PC-3 (cell line): ENCODE measurements at regions not wholly inside any gene's neighbourhood (a gene's known extent, or its start where the extent isn't known, plus 50 kb on each side); places are given as distances from the start of the nearest gene placed in this dataset.

Experiments used
- ATAC-seq: fragments of 200-7000 bp; cut with Tn5 transposase; 2 replicates; pipeline ENCODE4 v1.9.1; 2020; ENCODE audit warnings: mild to moderate bottlenecking, moderate library complexity
- BruUV-seq: library from RNA; stranded (reverse); fragments of 400-500 nt; replicated peaks from 2 replicates; lab custom pipeline; 2021; lab: Mats Ljungman, UMichigan
- CTCF ChIA-PET: fragments of 300-600 bp; sonication (Branson Sonifier 250); formaldehyde crosslinking; loops from one replicate; lab custom pipeline; 2022; ENCODE audit warnings: antibody characterized with exemption; lab: Charles Lee
- POLR2A ChIA-PET: fragments of 300-600 bp; sonication (Branson Sonifier 250); formaldehyde crosslinking; loops from one replicate; lab custom pipeline; 2022; ENCODE audit warnings: antibody characterized with exemption; ENCODE audit not compliant: unreplicated experiment; lab: Charles Lee
- DNase-seq: peaks from one replicate; pipeline ENCODE4 v3.0.0-alpha.2; 2015
- H2AFZ ChIP-seq: fragments of 300-600 bp; sonication (generic); 2 replicates; pipeline ENCODE4 v1.6.0; 2016; ENCODE audit warnings: antibody characterized with exemption, low read length
- H3F3A ChIP-seq: fragments of 300-600 bp; sonication (generic); one replicate; pipeline ENCODE4 v1.6.0; 2017; ENCODE audit warnings: antibody characterized with exemption, low read length, control low read depth, mild to moderate bottlenecking; ENCODE audit not compliant: unreplicated experiment
- H3K27ac ChIP-seq: fragments of 300-600 bp; sonication (generic); 2 replicates; pipeline ENCODE4 v1.5.1; 2016; ENCODE audit warnings: mild to moderate bottlenecking, low read length
- H3K27me3 ChIP-seq: fragments of 300-600 bp; sonication (generic); 2 replicates; pipeline ENCODE4 v1.6.1; 2016; ENCODE audit warnings: low read length, mixed read lengths
- H3K36me3 ChIP-seq: fragments of 300-600 bp; sonication (generic); 2 replicates; pipeline ENCODE4 v1.6.1; 2016; ENCODE audit warnings: low read depth, mixed run types, low read length, mixed read lengths
- H3K4me1 ChIP-seq: fragments of 300-600 bp; sonication (generic); 2 replicates; pipeline ENCODE4 v1.5.1; 2016; ENCODE audit warnings: low read length; ENCODE audit not compliant: insufficient read depth
- H3K4me2 ChIP-seq: fragments of 300-600 bp; sonication (generic); 2 replicates; pipeline ENCODE4 v1.6.0; 2016; ENCODE audit warnings: low read length
- H3K4me3 ChIP-seq: fragments of 300-600 bp; sonication (generic); 2 replicates; pipeline ENCODE4 v1.5.1; 2016; ENCODE audit warnings: mild to moderate bottlenecking, low read length, mixed read lengths
- H3K79me2 ChIP-seq: fragments of 300-600 bp; sonication (generic); 2 replicates; pipeline ENCODE4 v1.6.1; 2017; ENCODE audit warnings: low read length, mixed read lengths
- H3K9ac ChIP-seq: fragments of 300-600 bp; sonication (generic); 2 replicates; pipeline ENCODE4 v1.6.0; 2016; ENCODE audit warnings: mild to moderate bottlenecking, low read length
- H3K9me2 ChIP-seq: fragments of 300-600 bp; sonication (generic); replicated peaks from 2 replicates; pipeline ENCODE4 v1.6.1; 2016; ENCODE audit warnings: mixed run types, low read length, mixed read lengths
- H3K9me3 ChIP-seq: fragments of 300-600 bp; sonication (generic); 2 replicates; pipeline ENCODE4 v1.6.1; 2016; ENCODE audit warnings: low read length, mixed read lengths
- H4K20me1 ChIP-seq: fragments of 300-600 bp; sonication (generic); 2 replicates; pipeline ENCODE4 v1.6.1; 2016; ENCODE audit warnings: low read length, mixed read lengths
- CTCF ChIP-seq: fragments of 300-600 bp; sonication (generic); conservative IDR thresholded peaks from 2 replicates; pipeline ENCODE4 v1.5.1; 2017; ENCODE audit warnings: antibody characterized with exemption, low read depth, mild to moderate bottlenecking, low read length
- EZH2 ChIP-seq: fragments of 300-600 bp; sonication (generic); IDR thresholded peaks from one replicate; pipeline ENCODE4 v1.6.1; 2017; ENCODE audit warnings: antibody characterized with exemption, mild to moderate bottlenecking, low read length; ENCODE audit not compliant: unreplicated experiment
- EZH2phosphoT487 ChIP-seq: fragments of 300-600 bp; sonication (generic); IDR thresholded peaks from 2 replicates; pipeline ENCODE4 v1.6.1; 2018; ENCODE audit warnings: mild to moderate bottlenecking, antibody characterized with exemption, low read length, borderline replicate concordance
- intact Hi-C: fragments of 100-400 bp; cut with micrococcal nuclease; formaldehyde crosslinking; loops from 2 replicates; pipeline ENCODE4 v1.9.0; 2023

DNA sequence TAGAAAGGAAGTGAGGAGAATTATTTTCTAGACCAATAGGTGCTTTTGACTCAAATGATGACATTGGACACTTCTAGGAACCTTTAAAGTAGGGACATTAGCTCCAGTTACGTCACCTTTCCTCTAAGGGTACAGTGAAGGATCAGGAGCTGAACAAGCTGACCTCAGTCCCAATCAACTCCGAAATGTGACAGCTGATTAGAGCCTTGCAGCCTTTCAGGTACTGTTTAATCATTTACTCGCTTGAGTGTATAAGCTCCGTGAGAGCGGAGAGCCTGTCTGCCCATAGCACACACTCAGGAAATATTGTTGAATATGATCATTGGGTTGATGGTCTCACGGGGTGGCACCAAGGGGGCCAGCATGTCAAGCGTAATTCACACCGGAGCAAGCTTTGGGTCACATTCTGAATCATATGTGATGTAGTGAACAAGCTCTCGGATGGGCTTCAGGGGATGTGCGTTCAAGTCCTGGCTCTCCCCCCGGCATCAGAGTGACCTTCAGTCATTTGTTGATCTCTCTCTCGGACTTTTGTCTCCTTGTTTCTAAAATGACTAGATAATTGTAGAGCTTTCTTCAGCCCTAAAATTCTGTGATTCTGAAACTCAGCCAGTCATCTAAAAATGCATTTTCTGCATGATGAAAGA is 141.9 kb downstream of the ZIC5 start:
- no peak for DNase-seq
- Histone ChIP-seq H2AFZ (no peak overlapping the region), H3K4me2 (no peak overlapping the region), H3K27me3 (0 out of 2 replicates have a peak, but pooled peaks cover 5% of the 10 kb centered on the region), H3K9me2 (no peaks in the 10 kb centered on the region), H3K4me1 (peaks cover 15% of the 10 kb centered on the region), H4K20me1 (no peaks in the 10 kb centered on the region), H3K4me3 (no peak overlapping the region), H3K27ac (no peak overlapping the region), H3F3A (no peaks in the 10 kb centered on the region), H3K79me2 (no peaks in the 10 kb centered on the region), H3K36me3 (no peaks in the 10 kb centered on the region), H3K9ac (no peak overlapping the region), H3K9me3 (no peaks in the 10 kb centered on the region)
- intact Hi-C loops: no loop called here
- TF ChIP-seq EZH2: no peak
- no peak for TF ChIP-seq CTCF
- no peak for TF ChIP-seq EZH2phosphoT487
- ATAC-seq: no peak
- no TSS peak for BruUV-seq
- ChIA-PET POLR2A (no interaction called here), CTCF (no interaction called here)

DNA sequence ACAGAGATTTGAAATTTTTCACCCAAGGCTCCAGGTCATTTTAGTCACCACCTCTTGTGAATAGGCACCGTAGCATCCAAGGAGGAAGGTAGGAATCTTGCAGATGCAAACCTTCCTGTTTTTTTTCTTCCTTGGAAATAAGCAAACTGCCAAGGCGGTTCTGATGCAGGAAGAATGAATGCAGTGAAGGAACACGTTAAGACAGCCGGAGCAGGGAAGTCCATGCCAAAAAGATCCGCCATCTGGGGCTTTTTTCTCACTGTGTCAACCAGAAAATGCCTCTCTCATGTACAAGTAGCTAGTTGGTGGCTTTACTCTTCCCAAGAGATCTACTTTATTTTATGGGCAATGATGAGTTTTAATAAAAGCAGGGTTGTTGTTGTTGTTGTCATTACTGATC is 142.4 kb downstream of the ZIC5 start:
- ATAC-seq: no peak
- ChIA-PET CTCF (no interaction called here), POLR2A (no interaction called here)
- H3F3A ChIP-seq: no peaks in the 10 kb centered on the region
- no peaks in the 10 kb centered on the region for H3K79me2 ChIP-seq
- H3K4me1 ChIP-seq: peaks cover 15% of the 10 kb centered on the region
- no peak overlapping the region for H3K4me3 ChIP-seq
- H3K36me3 ChIP-seq: no peaks in the 10 kb centered on the region
- DNase-seq: no peak
- H3K9ac ChIP-seq: no peak overlapping the region
- TF ChIP-seq EZH2phosphoT487 (no peak), CTCF (no peak), EZH2 (no peak)
- 0 out of 2 replicates have a peak, but pooled peaks cover 5% of the 10 kb centered on the region for H3K27me3 ChIP-seq
- no peak overlapping the region for H2AFZ ChIP-seq
- H3K9me2 ChIP-seq: no peaks in the 10 kb centered on the region
- no peaks in the 10 kb centered on the region for H3K9me3 ChIP-seq
- BruUV-seq: no TSS peak
- no peaks in the 10 kb centered on the region for H4K20me1 ChIP-seq
- H3K27ac ChIP-seq: no peak overlapping the region
- H3K4me2 ChIP-seq: no peak overlapping the region
- intact Hi-C loops: no loop called here

DNA sequence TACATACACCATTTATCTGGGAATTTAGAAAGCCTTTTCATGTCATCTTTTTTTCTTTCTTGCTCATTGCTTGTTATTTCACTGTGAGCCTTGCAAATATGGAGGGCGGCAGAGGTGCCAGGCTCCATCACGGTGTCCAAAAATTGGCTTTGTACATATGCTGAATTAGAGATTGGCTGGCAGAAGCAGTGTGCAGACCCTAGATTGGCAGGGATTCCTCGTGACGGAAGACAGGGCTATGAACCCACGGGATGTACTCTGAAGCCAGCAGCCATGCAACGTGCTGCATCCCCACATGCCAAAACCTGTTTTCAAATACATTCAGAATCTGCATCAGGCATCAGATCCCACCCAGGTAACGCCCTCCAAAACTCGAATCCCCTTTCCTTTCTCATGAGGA is 142.8 kb downstream of the ZIC5 start:
- Histone ChIP-seq H2AFZ (no peak overlapping the region), H3K9me2 (no peaks in the 10 kb centered on the region), H3K4me2 (no peak overlapping the region), H3K9ac (no peak overlapping the region), H3K4me3 (no peak overlapping the region), H3K27me3 (0 out of 2 replicates have a peak, but pooled peaks cover 6% of the 10 kb centered on the region), H3K79me2 (no peaks in the 10 kb centered on the region), H3K27ac (no peak overlapping the region), H3F3A (no peaks in the 10 kb centered on the region), H3K4me1 (peaks cover 15% of the 10 kb centered on the region), H3K9me3 (no peaks in the 10 kb centered on the region), H4K20me1 (no peaks in the 10 kb centered on the region), H3K36me3 (no peaks in the 10 kb centered on the region)
- ChIA-PET CTCF (no interaction called here), POLR2A (no interaction called here)
- intact Hi-C loops: no loop called here
- TF ChIP-seq EZH2phosphoT487: no peak
- TF ChIP-seq EZH2: no peak
- no peak for TF ChIP-seq CTCF
- DNase-seq: no peak
- no peak for ATAC-seq
- no TSS peak for BruUV-seq
